ENCODE measurements at regions not wholly inside any gene's neighbourhood (a gene's known extent, or its start where the extent isn't known, plus 50 kb on each side); places are given as distances from the start of the nearest gene placed in this dataset.

GRCh38 chr16:73483076-73483791, 435.3 kb upstream of the ZFHX3 start:
- H3K4me3 ChIP-seq (ENCODE audit: low read depth in 2 of 2, low read length in 2 of 2): no peak overlapping the region
- no peak overlapping the region for H3K27ac ChIP-seq (ENCODE audit: low read length)
- CTCF ChIA-PET: no interaction called here
- POLR2A ChIA-PET: no interaction called here
- no peaks in the 10 kb centered on the region for H3K36me3 ChIP-seq (ENCODE audit: control insufficient read depth, insufficient read depth, low read length)
- no peaks in the 10 kb centered on the region for H3K4me1 ChIP-seq (ENCODE audit: control insufficient read depth, insufficient read depth, low read length)
- TF ChIP-seq REST (IDR thresholded peaks at IDR 0.05; ENCODE audit: insufficient read depth in 1 of 2, low read depth in 2 of 2, low read length in 1 of 2) (no peak), TCF7L2 (IDR thresholded peaks at IDR 0.05; ENCODE audit: low read depth, low read length) (no peak), SIN3A (IDR thresholded peaks at IDR 0.05; ENCODE audit: borderline replicate concordance, insufficient read depth, low read depth, low read length) (no peak)
- H3K27me3 ChIP-seq (ENCODE audit: control insufficient read depth, insufficient read depth, low read length): peaks cover 2% of the 10 kb centered on the region
- intact Hi-C loops (cut with micrococcal nuclease; ENCODE audit: unreplicated experiment) (no loop called here), in situ Hi-C loops (cut with HindIII; ENCODE audit: low pct_unique_long_range_greater_than_20kb, low sequenced_read_pairs) (no loop called here)
- H3K9me3 ChIP-seq (ENCODE audit: control insufficient read depth, insufficient read depth, low read depth, low read length): no peaks in the 10 kb centered on the region
- BruUV-seq (replicated peaks): no TSS peak
- ATAC-seq (no peak), DNase-seq (ENCODE audit: low read depth, low spot score) (no peak)

GRCh38 chr16:73482310-73482709, 434.4 kb upstream of the ZFHX3 start:
- H3K4me3 ChIP-seq (ENCODE audit: low read depth in 2 of 2, low read length in 2 of 2): no peak overlapping the region
- TF ChIP-seq POLR2AphosphoS5 (IDR thresholded peaks at IDR 0.05; ENCODE audit: low read depth, low read length): no peak
- TF ChIP-seq SIN3A (IDR thresholded peaks at IDR 0.05; ENCODE audit: borderline replicate concordance, insufficient read depth, low read depth, low read length): no peak
- no peak for TF ChIP-seq TCF7L2 (IDR thresholded peaks at IDR 0.05; ENCODE audit: low read depth, low read length)
- TF ChIP-seq REST (IDR thresholded peaks at IDR 0.05; ENCODE audit: insufficient read depth in 1 of 2, low read depth in 2 of 2, low read length in 1 of 2): no peak
- no peak for TF ChIP-seq CTCF (IDR thresholded peaks at IDR 0.05)
- no peaks in the 10 kb centered on the region for H3K9me3 ChIP-seq (ENCODE audit: control insufficient read depth, insufficient read depth, low read depth, low read length)
- ChIA-PET POLR2A (no interaction called here), CTCF (no interaction called here)
- BruUV-seq (replicated peaks): no TSS peak
- H3K27me3 ChIP-seq (ENCODE audit: control insufficient read depth, insufficient read depth, low read length): peaks cover 2% of the 10 kb centered on the region
- no peak overlapping the region for H3K27ac ChIP-seq (ENCODE audit: low read length)
- H3K36me3 ChIP-seq (ENCODE audit: control insufficient read depth, insufficient read depth, low read length): no peaks in the 10 kb centered on the region
- no peak for DNase-seq (ENCODE audit: low read depth, low spot score)
- no peak for ATAC-seq
- in situ Hi-C loops (cut with HindIII; ENCODE audit: low pct_unique_long_range_greater_than_20kb, low sequenced_read_pairs) (no loop called here), intact Hi-C loops (cut with micrococcal nuclease; ENCODE audit: unreplicated experiment) (no loop called here)
- H3K4me1 ChIP-seq (ENCODE audit: control insufficient read depth, insufficient read depth, low read length): no peaks in the 10 kb centered on the region

Measured in Panc1 (cell line).